HEK293 (cell line): ENCODE measurements at regions not wholly inside any gene's neighbourhood (a gene's known extent, or its start where the extent isn't known, plus 50 kb on each side); places are given as distances from the start of the nearest gene placed in this dataset.

Experiments used
- BCL11A ChIP-seq: fragments of 450-650 bp; formaldehyde crosslinking; IDR thresholded peaks from 2 replicates; pipeline ENCODE4 v1.5.1; 2016; ENCODE audit warnings: low read depth, missing biosample characterization, missing genetic modification characterization
- GLI2 ChIP-seq: fragments of 450-650 bp; formaldehyde crosslinking; IDR thresholded peaks from 2 replicates; pipeline ENCODE4; 2017; ENCODE audit warnings: missing biosample characterization, missing genetic modification characterization, low read depth, borderline replicate concordance
- KLF1 ChIP-seq: fragments of 450-650 bp; formaldehyde crosslinking; IDR thresholded peaks from 2 replicates; pipeline ENCODE4 v1.5.1; 2016; ENCODE audit warnings: missing biosample characterization, missing genetic modification characterization
- ZNF391 ChIP-seq: fragments of 450-650 bp; formaldehyde crosslinking; IDR thresholded peaks from 2 replicates; pipeline ENCODE4 v1.5.1; 2016; ENCODE audit warnings: low read depth, missing biosample characterization, missing genetic modification characterization, borderline replicate concordance
- TF ChIP-seq, protein P1 (sequence below): fragments of 450-650 bp; formaldehyde crosslinking; IDR thresholded peaks from 2 replicates; pipeline ENCODE4 v1.5.1; 2016; ENCODE audit warnings: missing biosample characterization, missing genetic modification characterization

GRCh38 chr13:53135301-53135700 lies 106.7 kb downstream of the OLFM4 start:
- TF ChIP-seq ZNF391 (tag by site-specific recombination) = no peak
- no peak for TF ChIP-seq GLI2 (tag by site-specific recombination)
- TF ChIP-seq, protein P1, sequence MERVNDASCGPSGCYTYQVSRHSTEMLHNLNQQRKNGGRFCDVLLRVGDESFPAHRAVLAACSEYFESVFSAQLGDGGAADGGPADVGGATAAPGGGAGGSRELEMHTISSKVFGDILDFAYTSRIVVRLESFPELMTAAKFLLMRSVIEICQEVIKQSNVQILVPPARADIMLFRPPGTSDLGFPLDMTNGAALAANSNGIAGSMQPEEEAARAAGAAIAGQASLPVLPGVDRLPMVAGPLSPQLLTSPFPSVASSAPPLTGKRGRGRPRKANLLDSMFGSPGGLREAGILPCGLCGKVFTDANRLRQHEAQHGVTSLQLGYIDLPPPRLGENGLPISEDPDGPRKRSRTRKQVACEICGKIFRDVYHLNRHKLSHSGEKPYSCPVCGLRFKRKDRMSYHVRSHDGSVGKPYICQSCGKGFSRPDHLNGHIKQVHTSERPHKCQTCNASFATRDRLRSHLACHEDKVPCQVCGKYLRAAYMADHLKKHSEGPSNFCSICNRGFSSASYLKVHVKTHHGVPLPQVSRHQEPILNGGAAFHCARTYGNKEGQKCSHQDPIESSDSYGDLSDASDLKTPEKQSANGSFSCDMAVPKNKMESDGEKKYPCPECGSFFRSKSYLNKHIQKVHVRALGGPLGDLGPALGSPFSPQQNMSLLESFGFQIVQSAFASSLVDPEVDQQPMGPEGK (tag by site-specific recombination) = no peak
- no peak for TF ChIP-seq KLF1 (tag by site-specific recombination)
- no peak for TF ChIP-seq BCL11A (tag by site-specific recombination)
